SK-N-SH treated with all-trans-retinoic acid at 6 μM for 48 hours (cell line): ENCODE measurements at regions not wholly inside any gene's neighbourhood (a gene's known extent, or its start where the extent isn't known, plus 50 kb on each side); places are given as distances from the start of the nearest gene placed in this dataset.

Source experiments
- ARNTL ChIP-seq: fragments of 450-650 bp; formaldehyde crosslinking; IDR thresholded peaks from 2 replicates; pipeline ENCODE4 v1.5.0; 2020; ENCODE audit warnings: low read depth, mild to moderate bottlenecking, moderate library complexity, borderline replicate concordance
- ISL1 ChIP-seq: fragments of 250-450 bp; sonication (Bioruptor Pico); IDR thresholded peaks from 2 replicates; pipeline ENCODE4 v2.1.2; 2022; ENCODE audit warnings: mild to moderate bottlenecking, moderate library complexity
- TOX ChIP-seq: fragments of 250-450 bp; sonication (Bioruptor Pico); IDR thresholded peaks from 2 replicates; pipeline ENCODE4 v1.8.0; 2021; ENCODE audit warnings: mild to moderate bottlenecking, moderate library complexity, borderline replicate concordance
- ZFP3 ChIP-seq: fragments of 250-450 bp; sonication (Bioruptor Pico); IDR thresholded peaks from 2 replicates; pipeline ENCODE4 v1.5.0; 2020; ENCODE audit warnings: mild to moderate bottlenecking, moderate library complexity

DNA sequence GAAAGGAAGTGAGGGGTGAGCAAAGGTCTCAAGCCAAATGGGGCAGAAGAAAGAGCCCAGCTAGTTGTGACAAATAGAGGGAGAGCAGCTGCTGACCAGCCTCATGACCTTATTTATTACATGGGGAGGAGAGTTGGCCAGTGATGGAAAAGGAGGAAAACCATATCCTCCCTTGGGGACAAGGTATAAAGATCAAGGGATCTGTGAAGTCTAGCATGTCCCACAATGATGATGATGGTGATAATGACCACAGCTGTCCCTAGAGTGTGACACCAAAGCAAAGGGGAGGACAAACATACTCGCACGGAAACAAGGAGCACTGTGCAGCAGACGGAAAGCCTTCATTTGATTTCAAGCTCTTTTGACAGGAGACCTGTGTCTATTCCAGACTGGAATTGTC lies 190.4 kb upstream of the MCHR2 start:
- no peak for TF ChIP-seq ZFP3 (CRISPR knock-in tag)
- TF ChIP-seq ISL1 (CRISPR knock-in tag): no peak
- TF ChIP-seq TOX (CRISPR knock-in tag): no peak
- TF ChIP-seq ARNTL (CRISPR knock-in tag): no peak
